Endothelial cell of umbilical vein (primary cell): ENCODE measurements at regions not wholly inside any gene's neighbourhood (a gene's known extent, or its start where the extent isn't known, plus 50 kb on each side); places are given as distances from the start of the nearest gene placed in this dataset.

Experiments
- BruUV-seq: library from RNA; stranded (reverse); fragments of 400-500 nt; replicated peaks from 2 replicates; lab custom pipeline; 2021; lab: Mats Ljungman, UMichigan
- CTCF ChIA-PET: fragments of 300-600, 350-600 bp; sonication (Branson Sonifier 250); formaldehyde crosslinking; loops from one replicate; lab custom pipeline; 2021; ENCODE audit warnings: antibody characterized with exemption, inconsistent platforms; lab: Charles Lee
- POLR2A ChIA-PET: fragments of 300-600, 350-600 bp; sonication (Branson Sonifier 250); formaldehyde crosslinking; loops from one replicate; lab custom pipeline; 2021; ENCODE audit warnings: antibody characterized with exemption, inconsistent platforms; lab: Charles Lee
- DNase-seq: peaks from one replicate; pipeline ENCODE4 v3.0.0-alpha.2; 2011; ENCODE audit warnings: low read depth, low spot score
- FAIRE-seq: peaks from 2 replicates; lab custom pipeline; 2011; peaks lifted over from hg19 to GRCh38; lab: Jason Lieb, UNC
- H2AFZ ChIP-seq: 2 replicates; pipeline ENCODE4 v1.6.0; 2012; ENCODE audit warnings: low read depth, low read length, control low read depth, inconsistent platforms
- H3K27ac ChIP-seq: 2 replicates; pipeline ENCODE4 v1.5.1; 2011; ENCODE audit warnings: low read depth, mild to moderate bottlenecking, control low read depth, low read length, moderate library complexity; ENCODE audit not compliant: insufficient read depth
- H3K27me3 ChIP-seq, 2 experiments: 2 replicates each; pipeline versions ENCODE4 v1.6.0 to v1.6.1; 2011; ENCODE audit warnings: low read length in 2 of 2, mixed read lengths in 1 of 2; ENCODE audit not compliant: control insufficient read depth in 2 of 2, insufficient read depth in 2 of 2
- H3K36me3 ChIP-seq, 2 experiments: 2 replicates in 1 of 2; 3 replicates in 1 of 2; pipeline ENCODE4 v1.5.1; 2011; ENCODE audit warnings: low read length in 2 of 2, mild to moderate bottlenecking in 1 of 2, moderate library complexity in 1 of 2; ENCODE audit not compliant: control insufficient read depth in 2 of 2, insufficient read depth in 2 of 2; ENCODE audit errors: extremely low read depth in 1 of 2
- H3K4me1 ChIP-seq: 3 replicates; pipeline ENCODE4 v1.5.1; 2011; ENCODE audit warnings: mild to moderate bottlenecking, low read length; ENCODE audit not compliant: control insufficient read depth, insufficient read depth; ENCODE audit errors: extremely low read depth
- H3K4me2 ChIP-seq: 2 replicates; pipeline ENCODE4 v1.6.1; 2011; ENCODE audit warnings: low read length, control low read depth, mixed read lengths; ENCODE audit not compliant: insufficient read depth
- H3K4me3 ChIP-seq, 3 experiments: fragments of 200-600 bp in 1 of 3; sonication (generic), shearing (Covaris generic) in 1 of 3; replicated peaks in 1 of 3; 2 replicates each; pipeline ENCODE4 v1.5.1; 2011 to 2016; ENCODE audit warnings: control low read depth in 3 of 3, low read length in 3 of 3, mild to moderate bottlenecking in 2 of 3, inconsistent platforms in 1 of 3, low read depth in 1 of 3, moderate library complexity in 1 of 3; ENCODE audit not compliant: insufficient read depth in 1 of 3
- H3K79me2 ChIP-seq: 2 replicates; pipeline ENCODE4 v1.6.0; 2012; ENCODE audit warnings: low read length, inconsistent platforms; ENCODE audit not compliant: control insufficient read depth, insufficient read depth
- H3K9ac ChIP-seq: replicated peaks from 2 replicates; pipeline ENCODE3; 2011; ENCODE audit warnings: low read length, control low read depth; ENCODE audit not compliant: insufficient read depth; ENCODE audit errors: extremely low read depth
- H3K9me1 ChIP-seq: replicated peaks from 3 replicates; pipeline ENCODE4 v1.6.0; 2011; ENCODE audit warnings: mild to moderate bottlenecking, low read length; ENCODE audit not compliant: control insufficient read depth, insufficient read depth; ENCODE audit errors: extremely low read depth
- H3K9me3 ChIP-seq: replicated peaks from 2 replicates; pipeline ENCODE4 v1.5.1; 2012; ENCODE audit warnings: low read length, inconsistent platforms; ENCODE audit not compliant: control insufficient read depth, insufficient read depth
- H4K20me1 ChIP-seq: replicated peaks from 2 replicates; pipeline ENCODE3; 2011; ENCODE audit warnings: mild to moderate bottlenecking, low read length; ENCODE audit not compliant: control insufficient read depth, insufficient read depth; ENCODE audit errors: extremely low read depth
- CTCF ChIP-seq, 2 donors: IDR thresholded peaks; 1 replicate in 1 of 2; 2 replicates in 1 of 2; pipeline ENCODE4 v1.5.1; 2011; ENCODE audit warnings: low read length in 2 of 2, mild to moderate bottlenecking in 2 of 2, moderate library complexity in 2 of 2, control low read depth in 1 of 2, inconsistent platforms in 1 of 2, low read depth in 1 of 2; ENCODE audit not compliant: insufficient read depth in 1 of 2; ENCODE audit errors: extremely low read depth in 1 of 2
- EZH2 ChIP-seq: IDR thresholded peaks from 2 replicates; pipeline ENCODE4 v1.6.1; 2012; ENCODE audit warnings: borderline replicate concordance, low read depth, mild to moderate bottlenecking, moderate library complexity, low read length, inconsistent platforms; ENCODE audit not compliant: severe bottlenecking
- FOS ChIP-seq: IDR thresholded peaks from 2 replicates; pipeline ENCODE4 v1.6.1; 2011; ENCODE audit warnings: mild to moderate bottlenecking, low read length, moderate library complexity, borderline replicate concordance; ENCODE audit not compliant: insufficient read depth
- GATA2 ChIP-seq: IDR thresholded peaks from 2 replicates; pipeline ENCODE4 v1.7.0; 2011; ENCODE audit warnings: low read depth, mild to moderate bottlenecking, moderate library complexity, mixed read lengths, low read length; ENCODE audit not compliant: insufficient read length, insufficient read depth
- JUN ChIP-seq: IDR thresholded peaks from 2 replicates; pipeline ENCODE4 v1.6.1; 2011; ENCODE audit warnings: borderline replicate concordance, low read depth; ENCODE audit not compliant: insufficient read length, insufficient read depth
- MYC ChIP-seq: IDR thresholded peaks from one replicate; pipeline ENCODE4 v1.6.1; 2011; ENCODE audit warnings: mild to moderate bottlenecking, low read depth, low read length
- POLR2A ChIP-seq: IDR thresholded peaks from 2 replicates; pipeline ENCODE4 v1.6.1; 2012; ENCODE audit warnings: low read depth, mild to moderate bottlenecking, control low read depth, low read length
- POLR2AphosphoS5 ChIP-seq: IDR thresholded peaks from 2 replicates; pipeline ENCODE4 v1.6.1; 2012; ENCODE audit warnings: low read depth, mild to moderate bottlenecking, control low read depth, low read length, moderate library complexity; ENCODE audit not compliant: insufficient read depth
- dilution Hi-C: fragments of 300-500 bp; cut with MboI; formaldehyde crosslinking; loops from one replicate; pipeline ENCODE4 v1.15.0; 2019; ENCODE audit warnings: low sequenced_read_pairs; ENCODE audit not compliant: extremely low pct_ligation_motif_present
- intact Hi-C: fragments of 100-400 bp; cut with micrococcal nuclease; formaldehyde crosslinking; loops from one replicate; pipeline ENCODE4 v1.10.0; 2022
- TF ChIP-seq, protein P1 (sequence below): IDR thresholded peaks from 2 replicates; pipeline ENCODE4 v1.6.1; 2011; ENCODE audit not compliant: insufficient read depth, insufficient read length

DNA sequence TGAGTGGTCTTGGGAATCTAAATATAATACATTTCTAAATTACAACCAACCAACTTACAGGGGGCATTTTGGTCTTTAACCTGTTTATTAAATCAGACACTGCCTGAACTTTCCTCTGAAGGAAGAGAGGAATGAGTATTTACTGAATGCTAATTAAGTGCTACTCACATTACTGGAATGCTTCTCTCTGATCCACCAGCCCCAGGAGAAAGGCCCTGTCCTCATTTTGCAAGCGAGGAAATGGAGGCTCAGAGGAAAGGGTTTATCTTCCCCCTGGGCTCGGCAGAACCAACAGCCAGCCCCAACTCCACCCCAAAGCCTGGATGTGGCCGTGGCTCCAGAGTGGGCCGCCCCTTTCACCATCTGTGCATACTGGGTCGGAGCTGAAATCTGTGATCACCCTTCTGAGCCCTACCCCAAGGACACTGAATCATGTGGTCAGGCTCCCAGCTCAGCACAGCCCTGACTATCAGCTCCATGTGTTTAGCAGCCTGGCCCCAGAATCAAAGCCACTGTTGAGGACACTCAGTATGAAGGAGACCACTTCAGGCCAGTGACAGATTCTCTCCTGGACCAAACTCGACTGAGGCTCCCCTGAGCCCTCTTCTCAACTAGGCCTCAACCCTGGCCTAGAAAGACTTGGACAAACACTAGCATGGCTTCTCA, 56.7 kb upstream of the ENPP6 start:
- Histone ChIP-seq H3K27ac (no peak overlapping the region), H2AFZ (no peak overlapping the region)
- no TSS peak for BruUV-seq

More for the DNA sequence above, 56.7 kb upstream of the ENPP6 start:
- Histone ChIP-seq H3K4me2 (no peak overlapping the region), H3K9ac (no peak overlapping the region), H3K79me2 (no peaks in the 10 kb centered on the region), H4K20me1 (no peaks in the 10 kb centered on the region), H3K4me1 (no peaks in the 10 kb centered on the region), H3K9me3 (no peaks in the 10 kb centered on the region), H3K4me3 (no peak overlapping the region), H3K27me3 (no peaks in the 10 kb centered on the region), H3K36me3 (no peaks in the 10 kb centered on the region), H3K9me1 (no peaks in the 10 kb centered on the region)
- CTCF ChIA-PET: interaction anchor here (3.8 kb wide), 1 partner anchor 9 kb away, joined by 22 read pairs; no protein-coding TSS in a partner anchor
- intact Hi-C loops (no loop called here), dilution Hi-C loops (no loop called here)
- POLR2A ChIA-PET: no interaction called here
- DNase-seq (no peak), FAIRE-seq (no peak)
- TF ChIP-seq, protein P1, sequence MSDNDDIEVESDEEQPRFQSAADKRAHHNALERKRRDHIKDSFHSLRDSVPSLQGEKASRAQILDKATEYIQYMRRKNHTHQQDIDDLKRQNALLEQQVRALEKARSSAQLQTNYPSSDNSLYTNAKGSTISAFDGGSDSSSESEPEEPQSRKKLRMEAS: no peak
- TF ChIP-seq EZH2: no peak
- TF ChIP-seq MYC: no peak
- no peak for TF ChIP-seq FOS
- no peak for TF ChIP-seq JUN
- no peak for TF ChIP-seq GATA2
- TF ChIP-seq POLR2A: no peak
- no peak for TF ChIP-seq CTCF (IDR thresholded peaks at IDR 0.05; ENCODE audit: extremely low read depth in 1 of 2, insufficient read depth in 1 of 2, low read depth in 1 of 2, low read length in 2 of 2)
- TF ChIP-seq POLR2AphosphoS5: no peak
